ENCODE measurements at regions not wholly inside any gene's neighbourhood (a gene's known extent, or its start where the extent isn't known, plus 50 kb on each side); places are given as distances from the start of the nearest gene placed in this dataset.
"Not testable (repeated sequence)": the region's sequence is repeated elsewhere in the genome, so short reads cannot be mapped to it uniquely, and the experiment has no call there.

DNA sequence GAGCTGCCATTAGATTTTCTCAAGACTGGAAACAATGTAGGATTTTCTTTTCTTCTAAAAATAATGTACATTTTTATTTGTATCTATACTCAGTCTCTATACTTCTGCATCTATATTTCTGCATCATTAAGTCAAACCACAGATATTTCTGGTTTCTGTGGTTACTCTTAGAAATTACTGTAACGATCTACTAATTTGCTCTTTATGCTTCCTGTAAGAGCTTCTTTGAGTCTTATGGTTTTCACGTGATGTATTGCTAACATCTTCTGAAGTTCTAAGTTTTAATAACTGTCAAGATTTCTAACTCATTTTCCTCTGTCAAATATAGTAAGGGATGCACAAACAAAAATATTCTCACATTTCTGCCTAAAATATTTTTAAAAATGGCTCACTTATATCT, 1144.5 kb downstream of the HACE1 start:
- H3K4me3 ChIP-seq (ENCODE audit: low read length in 2 of 2) = no peak overlapping the region
- WGBS = 90% methylated on average over 2 of the region's 2 CpGs
- no peak for DNase-seq (ENCODE audit: low read depth in 6 of 9, low spot score in 9 of 9)
- no peaks in the 10 kb centered on the region for H3K9me3 ChIP-seq (ENCODE audit: control insufficient read depth in 2 of 2, insufficient read depth in 1 of 2, low read length in 1 of 2)
- H3K4me1 ChIP-seq (ENCODE audit: control insufficient read depth in 2 of 2, insufficient read depth in 2 of 2, low read length in 2 of 2) = no peaks in the 10 kb centered on the region
- H3K27me3 ChIP-seq (ENCODE audit: control insufficient read depth in 2 of 2, insufficient read depth in 1 of 2, low read length in 1 of 2) = no peaks in the 10 kb centered on the region
- H3K36me3 ChIP-seq (ENCODE audit: control insufficient read depth in 2 of 2, insufficient read depth in 2 of 2, low read length in 1 of 2) = no peaks in the 10 kb centered on the region
- no peak overlapping the region for H3K27ac ChIP-seq (ENCODE audit: low read depth in 1 of 2, low read length in 1 of 2)

DNA sequence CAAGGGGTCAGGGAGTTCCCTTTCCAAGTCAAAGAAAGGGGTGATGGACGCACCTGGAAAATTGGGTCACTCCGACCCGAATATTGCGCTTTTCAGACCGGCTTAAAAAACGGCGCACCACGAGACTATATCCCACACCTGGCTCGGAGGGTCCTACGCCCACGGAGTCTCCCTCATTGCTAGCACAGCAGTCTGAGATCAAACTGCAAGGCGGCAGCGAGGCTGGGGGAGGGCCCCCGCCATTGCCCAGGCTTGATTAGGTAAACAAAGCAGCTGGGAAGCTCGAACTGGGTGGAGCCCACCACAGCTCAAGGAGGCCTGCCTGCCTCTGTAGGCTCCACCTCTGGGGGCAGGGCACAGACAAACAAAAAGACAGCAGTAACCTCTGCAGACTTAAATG, 1150.5 kb downstream of the HACE1 start:
- H3K9me3 ChIP-seq (ENCODE audit: control insufficient read depth in 2 of 2, insufficient read depth in 1 of 2, low read length in 1 of 2); H3K36me3 ChIP-seq (ENCODE audit: control insufficient read depth in 2 of 2, insufficient read depth in 2 of 2, low read length in 1 of 2); H3K4me1 ChIP-seq (ENCODE audit: control insufficient read depth in 2 of 2, insufficient read depth in 2 of 2, low read length in 2 of 2); H3K27me3 ChIP-seq (ENCODE audit: control insufficient read depth in 2 of 2, insufficient read depth in 1 of 2, low read length in 1 of 2); DNase-seq (ENCODE audit: low read depth in 6 of 9, low spot score in 9 of 9); H3K4me3 ChIP-seq (ENCODE audit: low read length in 2 of 2); H3K27ac ChIP-seq (ENCODE audit: low read depth in 1 of 2, low read length in 1 of 2): not testable (repeated sequence)
- 86% methylated on average over 15 of the region's 15 CpGs for WGBS

DNA sequence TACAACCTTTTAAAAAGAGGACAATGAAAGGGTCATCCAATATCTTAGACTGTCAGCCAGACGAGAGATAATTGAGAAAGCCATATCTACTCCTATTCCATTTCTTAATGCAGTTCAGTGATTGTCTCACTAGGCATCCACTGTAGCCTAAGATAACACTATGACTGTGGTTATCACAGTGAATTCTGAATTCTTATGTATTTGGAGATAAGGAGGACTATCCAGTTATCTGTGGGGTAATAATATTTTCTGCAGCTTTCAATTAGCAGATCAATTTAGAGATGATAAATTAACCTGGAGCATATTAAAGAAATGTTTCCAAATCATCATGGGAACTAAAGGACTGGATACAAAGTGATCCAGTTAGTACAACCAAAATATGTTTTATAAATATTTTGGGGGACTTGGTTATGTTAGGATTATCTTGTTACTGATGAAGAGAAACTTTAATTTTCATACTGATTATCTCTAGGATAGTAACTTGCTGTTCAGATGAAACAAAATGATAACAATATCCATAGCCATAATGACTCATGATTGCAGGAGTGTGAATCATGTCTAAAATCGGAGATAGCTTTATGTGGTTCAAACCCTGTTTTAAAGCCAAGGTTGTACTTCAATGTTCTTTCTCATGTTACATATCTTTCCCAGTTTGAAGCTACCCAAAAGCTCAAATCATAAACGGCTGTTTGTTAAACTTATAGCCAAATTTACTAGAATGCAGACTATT, 1152.0 kb downstream of the HACE1 start:
- H3K4me1 ChIP-seq (ENCODE audit: control insufficient read depth in 2 of 2, insufficient read depth in 2 of 2, low read length in 2 of 2) = no peaks in the 10 kb centered on the region
- H3K36me3 ChIP-seq (ENCODE audit: control insufficient read depth in 2 of 2, insufficient read depth in 2 of 2, low read length in 1 of 2) = no peaks in the 10 kb centered on the region
- H3K9me3 ChIP-seq (ENCODE audit: control insufficient read depth in 2 of 2, insufficient read depth in 1 of 2, low read length in 1 of 2) = peaks cover 0 to 3% of the 10 kb centered on the region in 2 donors
- 87% methylated on average over 3 of the region's 3 CpGs for WGBS
- no peaks in the 10 kb centered on the region for H3K27me3 ChIP-seq (ENCODE audit: control insufficient read depth in 2 of 2, insufficient read depth in 1 of 2, low read length in 1 of 2)
- no peak overlapping the region for H3K27ac ChIP-seq (ENCODE audit: low read depth in 1 of 2, low read length in 1 of 2)
- no peak for DNase-seq (ENCODE audit: low read depth in 6 of 9, low spot score in 9 of 9)
- no peak overlapping the region for H3K4me3 ChIP-seq (ENCODE audit: low read length in 2 of 2)

DNA sequence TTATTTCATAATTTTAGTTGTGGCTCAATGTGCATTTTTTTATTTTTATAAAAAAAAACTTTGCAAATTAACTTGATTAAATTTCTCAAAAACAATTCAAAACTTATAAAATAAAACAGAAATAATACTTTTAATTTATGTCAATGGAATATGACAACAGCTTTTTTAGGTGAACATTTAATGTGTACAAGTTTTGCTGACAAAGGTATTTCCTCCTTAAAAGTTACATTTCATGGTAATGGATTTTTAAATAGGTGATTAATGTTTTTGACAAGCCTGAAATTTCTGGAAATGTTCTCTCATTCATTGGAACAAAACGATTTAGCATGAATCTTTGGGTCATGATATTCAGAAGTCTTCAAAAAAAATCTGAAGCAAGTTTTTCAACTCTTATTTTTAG, 1160.0 kb downstream of the HACE1 start:
- no peak overlapping the region for H3K27ac ChIP-seq (ENCODE audit: low read depth in 1 of 2, low read length in 1 of 2)
- H3K4me1 ChIP-seq (ENCODE audit: control insufficient read depth in 2 of 2, insufficient read depth in 2 of 2, low read length in 2 of 2) = no peaks in the 10 kb centered on the region
- no peaks in the 10 kb centered on the region for H3K9me3 ChIP-seq (ENCODE audit: control insufficient read depth in 2 of 2, insufficient read depth in 1 of 2, low read length in 1 of 2)
- no peaks in the 10 kb centered on the region for H3K27me3 ChIP-seq (ENCODE audit: control insufficient read depth in 2 of 2, insufficient read depth in 1 of 2, low read length in 1 of 2)
- 75% methylated on average over 1 of the region's 1 CpG for WGBS
- H3K36me3 ChIP-seq (ENCODE audit: control insufficient read depth in 2 of 2, insufficient read depth in 2 of 2, low read length in 1 of 2) = no peaks in the 10 kb centered on the region
- no peak overlapping the region for H3K4me3 ChIP-seq (ENCODE audit: low read length in 2 of 2)
- no peak for DNase-seq (ENCODE audit: low read depth in 6 of 9, low spot score in 9 of 9)

DNA sequence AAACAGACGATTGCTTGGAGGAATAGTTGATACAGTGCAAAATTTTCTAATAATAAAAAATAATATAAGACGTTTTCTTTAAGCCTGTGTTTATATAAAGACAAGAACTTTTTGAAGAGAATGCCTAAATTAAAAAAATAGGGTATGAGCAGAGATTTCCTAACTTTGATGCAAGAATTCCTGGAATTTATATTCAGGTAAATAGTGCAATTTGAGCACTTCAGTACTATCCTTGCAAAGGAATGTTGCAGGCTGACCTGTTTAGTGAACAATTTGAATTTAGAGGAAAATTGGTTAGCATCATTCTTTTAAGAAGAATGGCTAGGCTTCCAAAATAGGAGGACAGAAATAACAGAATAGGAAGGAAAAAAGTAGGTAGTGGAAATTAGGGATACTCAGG, 1172.3 kb downstream of the HACE1 start:
- Histone ChIP-seq H3K27ac (ENCODE audit: low read depth in 1 of 2, low read length in 1 of 2) (no peak overlapping the region), H3K9me3 (ENCODE audit: control insufficient read depth in 2 of 2, insufficient read depth in 1 of 2, low read length in 1 of 2) (no peaks in the 10 kb centered on the region), H3K27me3 (ENCODE audit: control insufficient read depth in 2 of 2, insufficient read depth in 1 of 2, low read length in 1 of 2) (no peaks in the 10 kb centered on the region), H3K36me3 (ENCODE audit: control insufficient read depth in 2 of 2, insufficient read depth in 2 of 2, low read length in 1 of 2) (no peaks in the 10 kb centered on the region), H3K4me3 (ENCODE audit: low read length in 2 of 2) (no peak overlapping the region), H3K4me1 (ENCODE audit: control insufficient read depth in 2 of 2, insufficient read depth in 2 of 2, low read length in 2 of 2) (no peaks in the 10 kb centered on the region)
- 64% methylated on average over 2 of the region's 2 CpGs for WGBS
- no peak for DNase-seq (ENCODE audit: low read depth in 6 of 9, low spot score in 9 of 9)

DNA sequence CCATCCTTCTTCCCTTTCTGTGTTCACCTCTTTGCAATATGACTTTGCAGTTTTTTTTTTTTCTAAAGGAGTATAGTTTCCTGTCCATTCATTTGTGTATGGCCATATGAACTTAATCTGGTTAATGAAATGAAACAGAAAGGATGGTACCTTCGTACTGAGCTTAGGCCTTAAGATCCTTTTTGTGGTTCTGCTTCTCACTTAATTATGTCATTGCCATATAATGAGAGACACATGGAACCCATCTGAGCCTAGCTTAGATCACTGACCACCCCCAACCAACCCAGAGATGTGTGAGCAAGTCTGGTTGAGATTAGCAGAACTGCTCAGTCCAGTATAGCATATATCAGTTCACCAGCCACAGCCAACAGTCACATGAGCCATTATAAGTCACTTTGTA, 1179.6 kb downstream of the HACE1 start:
- no peak overlapping the region for H3K4me3 ChIP-seq (ENCODE audit: low read length in 2 of 2)
- 93% methylated on average over 1 of the region's 1 CpG for WGBS
- H3K9me3 ChIP-seq (ENCODE audit: control insufficient read depth in 2 of 2, insufficient read depth in 1 of 2, low read length in 1 of 2) = peaks cover 0 to 5% of the 10 kb centered on the region in 2 donors
- H3K27ac ChIP-seq (ENCODE audit: low read depth in 1 of 2, low read length in 1 of 2) = no peak overlapping the region
- no peaks in the 10 kb centered on the region for H3K4me1 ChIP-seq (ENCODE audit: control insufficient read depth in 2 of 2, insufficient read depth in 2 of 2, low read length in 2 of 2)
- no peak for DNase-seq (ENCODE audit: low read depth in 6 of 9, low spot score in 9 of 9)
- no peaks in the 10 kb centered on the region for H3K36me3 ChIP-seq (ENCODE audit: control insufficient read depth in 2 of 2, insufficient read depth in 2 of 2, low read length in 1 of 2)
- H3K27me3 ChIP-seq (ENCODE audit: control insufficient read depth in 2 of 2, insufficient read depth in 1 of 2, low read length in 1 of 2) = no peaks in the 10 kb centered on the region

DNA sequence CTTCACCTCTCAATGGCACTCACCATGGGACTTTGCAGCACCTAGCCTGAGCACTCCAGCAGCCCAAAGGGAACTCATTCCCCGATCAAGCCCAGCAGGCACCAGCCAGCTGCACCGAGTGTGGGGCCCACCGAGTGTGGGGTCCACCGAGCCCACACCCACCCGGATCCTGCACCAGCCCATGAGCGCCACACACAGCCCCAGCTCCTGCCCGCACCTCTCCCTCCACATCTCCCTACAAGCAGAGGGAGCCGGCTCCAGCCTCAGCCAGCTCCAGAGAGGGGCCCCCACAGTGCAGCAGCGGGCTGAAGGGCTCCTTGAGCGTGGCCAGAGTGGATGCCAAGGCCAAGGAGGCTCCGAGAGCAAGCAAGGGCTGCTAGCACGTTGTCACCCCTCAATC, 1182.4 kb downstream of the HACE1 start:
- Histone ChIP-seq H3K36me3 (ENCODE audit: control insufficient read depth in 2 of 2, insufficient read depth in 2 of 2, low read length in 1 of 2) (no peaks in the 10 kb centered on the region), H3K9me3 (ENCODE audit: control insufficient read depth in 2 of 2, insufficient read depth in 1 of 2, low read length in 1 of 2) (peaks cover 0 to 5% of the 10 kb centered on the region in 2 donors), H3K27me3 (ENCODE audit: control insufficient read depth in 2 of 2, insufficient read depth in 1 of 2, low read length in 1 of 2) (no peaks in the 10 kb centered on the region), H3K4me1 (ENCODE audit: control insufficient read depth in 2 of 2, insufficient read depth in 2 of 2, low read length in 2 of 2) (no peaks in the 10 kb centered on the region), H3K4me3 (ENCODE audit: low read length in 2 of 2) (no peak overlapping the region), H3K27ac (ENCODE audit: low read depth in 1 of 2, low read length in 1 of 2) (no peak overlapping the region)
- WGBS = 94% methylated on average over 12 of the region's 12 CpGs
- DNase-seq (ENCODE audit: low read depth in 6 of 9, low spot score in 9 of 9) = no peak

DNA sequence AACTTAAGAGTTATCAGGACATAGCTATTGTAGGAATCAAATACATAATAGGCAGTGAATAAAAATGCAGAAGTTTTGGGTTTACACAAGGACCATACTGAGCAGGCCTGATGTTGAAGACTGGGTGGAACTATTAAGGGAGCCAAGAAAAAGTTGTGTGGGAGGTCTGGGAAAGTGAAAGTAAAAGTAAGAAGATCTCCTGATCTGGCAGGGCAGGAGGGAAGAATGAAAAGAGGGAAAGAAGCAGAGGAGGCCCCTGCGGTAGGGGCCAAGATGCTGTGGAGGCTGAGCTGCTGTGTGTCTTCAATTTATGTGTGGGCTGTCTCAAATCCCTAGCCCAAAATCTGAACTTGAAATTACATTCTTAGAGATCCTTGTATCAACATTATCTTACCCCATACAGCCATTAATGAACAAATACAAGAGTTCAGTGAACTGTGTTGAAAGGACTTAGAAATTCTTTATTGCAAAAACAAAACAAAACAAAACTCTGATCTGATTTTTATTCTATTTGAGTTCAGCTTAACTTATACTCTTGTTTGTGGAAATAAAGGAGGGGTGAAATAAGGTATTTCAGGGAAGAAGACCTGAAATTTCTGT, 1183.8 kb downstream of the HACE1 start:
- DNase-seq (ENCODE audit: low read depth in 6 of 9, low spot score in 9 of 9) = no peak
- H3K9me3 ChIP-seq (ENCODE audit: control insufficient read depth in 2 of 2, insufficient read depth in 1 of 2, low read length in 1 of 2) = peaks cover 0 to 5% of the 10 kb centered on the region in 2 donors
- no peaks in the 10 kb centered on the region for H3K27me3 ChIP-seq (ENCODE audit: control insufficient read depth in 2 of 2, insufficient read depth in 1 of 2, low read length in 1 of 2)
- H3K36me3 ChIP-seq (ENCODE audit: control insufficient read depth in 2 of 2, insufficient read depth in 2 of 2, low read length in 1 of 2) = no peaks in the 10 kb centered on the region
- WGBS = 38% methylated on average over 1 of the region's 1 CpG
- H3K27ac ChIP-seq (ENCODE audit: low read depth in 1 of 2, low read length in 1 of 2) = no peak overlapping the region
- H3K4me1 ChIP-seq (ENCODE audit: control insufficient read depth in 2 of 2, insufficient read depth in 2 of 2, low read length in 2 of 2) = no peaks in the 10 kb centered on the region
- no peak overlapping the region for H3K4me3 ChIP-seq (ENCODE audit: low read length in 2 of 2)

DNA sequence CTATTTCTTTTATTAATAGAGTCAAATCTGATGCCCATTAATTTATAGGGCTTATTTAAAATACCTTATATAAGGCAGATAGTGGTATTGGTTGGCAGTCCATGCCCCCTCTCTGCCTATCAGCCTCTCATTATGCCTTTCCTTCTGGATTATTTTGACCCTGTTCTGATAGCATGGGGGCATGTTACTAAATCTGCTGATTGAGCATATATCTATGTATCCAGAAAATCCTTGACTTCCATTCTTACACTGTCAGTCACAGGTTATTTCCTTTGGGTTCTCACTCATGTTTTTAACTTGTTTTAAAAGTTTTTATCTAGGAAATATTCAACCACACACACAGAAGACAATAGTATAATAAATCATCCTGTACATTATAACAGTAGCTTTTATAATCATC, 1184.9 kb downstream of the HACE1 start:
- H3K36me3 ChIP-seq (ENCODE audit: control insufficient read depth in 2 of 2, insufficient read depth in 2 of 2, low read length in 1 of 2) = no peaks in the 10 kb centered on the region
- DNase-seq (ENCODE audit: low read depth in 6 of 9, low spot score in 9 of 9) = no peak
- no peak overlapping the region for H3K4me3 ChIP-seq (ENCODE audit: low read length in 2 of 2)
- H3K4me1 ChIP-seq (ENCODE audit: control insufficient read depth in 2 of 2, insufficient read depth in 2 of 2, low read length in 2 of 2) = no peaks in the 10 kb centered on the region
- peaks cover 0 to 5% of the 10 kb centered on the region in 2 donors for H3K9me3 ChIP-seq (ENCODE audit: control insufficient read depth in 2 of 2, insufficient read depth in 1 of 2, low read length in 1 of 2)
- H3K27me3 ChIP-seq (ENCODE audit: control insufficient read depth in 2 of 2, insufficient read depth in 1 of 2, low read length in 1 of 2) = no peaks in the 10 kb centered on the region
- no peak overlapping the region for H3K27ac ChIP-seq (ENCODE audit: low read depth in 1 of 2, low read length in 1 of 2)
